ENCODE measurements at regions not wholly inside any gene's neighbourhood (a gene's known extent, or its start where the extent isn't known, plus 50 kb on each side); places are given as distances from the start of the nearest gene placed in this dataset.

- H3K27ac ChIP-seq (ENCODE audit: low read depth in 1 of 2, low read length in 2 of 2), result no peak overlapping the region
- no peak overlapping the region for H3K4me3 ChIP-seq (ENCODE audit: low read depth in 1 of 3, low read length in 3 of 3)
- H3K9ac ChIP-seq (ENCODE audit: low read depth in 1 of 2, low read length in 2 of 2), result no peak overlapping the region
- TF ChIP-seq RAD21 (IDR thresholded peaks at IDR 0.05) (no peak), MAX (IDR thresholded peaks at IDR 0.05) (no peak), FOXA2 (IDR thresholded peaks at IDR 0.05) (no peak), YY1 (IDR thresholded peaks at IDR 0.05) (no peak)
- TF ChIP-seq, protein P1, sequence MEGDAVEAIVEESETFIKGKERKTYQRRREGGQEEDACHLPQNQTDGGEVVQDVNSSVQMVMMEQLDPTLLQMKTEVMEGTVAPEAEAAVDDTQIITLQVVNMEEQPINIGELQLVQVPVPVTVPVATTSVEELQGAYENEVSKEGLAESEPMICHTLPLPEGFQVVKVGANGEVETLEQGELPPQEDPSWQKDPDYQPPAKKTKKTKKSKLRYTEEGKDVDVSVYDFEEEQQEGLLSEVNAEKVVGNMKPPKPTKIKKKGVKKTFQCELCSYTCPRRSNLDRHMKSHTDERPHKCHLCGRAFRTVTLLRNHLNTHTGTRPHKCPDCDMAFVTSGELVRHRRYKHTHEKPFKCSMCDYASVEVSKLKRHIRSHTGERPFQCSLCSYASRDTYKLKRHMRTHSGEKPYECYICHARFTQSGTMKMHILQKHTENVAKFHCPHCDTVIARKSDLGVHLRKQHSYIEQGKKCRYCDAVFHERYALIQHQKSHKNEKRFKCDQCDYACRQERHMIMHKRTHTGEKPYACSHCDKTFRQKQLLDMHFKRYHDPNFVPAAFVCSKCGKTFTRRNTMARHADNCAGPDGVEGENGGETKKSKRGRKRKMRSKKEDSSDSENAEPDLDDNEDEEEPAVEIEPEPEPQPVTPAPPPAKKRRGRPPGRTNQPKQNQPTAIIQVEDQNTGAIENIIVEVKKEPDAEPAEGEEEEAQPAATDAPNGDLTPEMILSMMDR (IDR thresholded peaks at IDR 0.05; ENCODE audit: low read depth, low read length, missing input control), result no peak
- no peak for DNase-seq (ENCODE audit: low spot score)
- 70% methylated on average over 3 of the region's 3 CpGs for WGBS
- H3K4me1 ChIP-seq (ENCODE audit: control insufficient read depth in 4 of 4, insufficient read depth in 4 of 4, low read length in 3 of 4), result no peaks in the 10 kb centered on the region
- no peaks in the 10 kb centered on the region for H3K36me3 ChIP-seq (ENCODE audit: control insufficient read depth in 4 of 4, insufficient read depth in 3 of 4, low read depth in 1 of 4, low read length in 3 of 4)
- no peaks in the 10 kb centered on the region for H3K27me3 ChIP-seq (ENCODE audit: control insufficient read depth in 4 of 4, insufficient read depth in 4 of 4, low read length in 3 of 4)
- H3K9me3 ChIP-seq (ENCODE audit: control insufficient read depth in 4 of 4, low read length in 3 of 4), result peaks cover 0 to 3% (median 2%) of the 10 kb centered on the region in 4 donors
Measured at GRCh38 chr4:11494232-11494631, 65.5 kb upstream of the HS3ST1 start.

- 78% methylated on average over 3 of the region's 3 CpGs for WGBS
- no peak overlapping the region for H3K9ac ChIP-seq (ENCODE audit: low read depth in 1 of 2, low read length in 2 of 2)
- H3K27me3 ChIP-seq (ENCODE audit: control insufficient read depth in 4 of 4, insufficient read depth in 4 of 4, low read length in 3 of 4), result no peaks in the 10 kb centered on the region
- H3K36me3 ChIP-seq (ENCODE audit: control insufficient read depth in 4 of 4, insufficient read depth in 3 of 4, low read depth in 1 of 4, low read length in 3 of 4), result no peaks in the 10 kb centered on the region
- H3K27ac ChIP-seq (ENCODE audit: low read depth in 1 of 2, low read length in 2 of 2), result no peak overlapping the region
- no peak overlapping the region for H3K4me3 ChIP-seq (ENCODE audit: low read depth in 1 of 3, low read length in 3 of 3)
- no peaks in the 10 kb centered on the region for H3K4me1 ChIP-seq (ENCODE audit: control insufficient read depth in 4 of 4, insufficient read depth in 4 of 4, low read length in 3 of 4)
- DNase-seq (ENCODE audit: low spot score), result no peak
- no peaks in the 10 kb centered on the region for H3K9me3 ChIP-seq (ENCODE audit: control insufficient read depth in 4 of 4, low read length in 3 of 4)
- TF ChIP-seq RXRA (IDR thresholded peaks at IDR 0.05), result no peak
- no peak for TF ChIP-seq FOXA1 (IDR thresholded peaks at IDR 0.05)
- TF ChIP-seq, protein P1 (IDR thresholded peaks at IDR 0.05; ENCODE audit: low read depth, low read length, missing input control), result no peak
- no peak for TF ChIP-seq FOXA2 (IDR thresholded peaks at IDR 0.05)
- TF ChIP-seq NR2F2 (IDR thresholded peaks at IDR 0.05), result no peak
- no peak for TF ChIP-seq HNF4G (IDR thresholded peaks at IDR 0.05)
- TF ChIP-seq EGR1 (IDR thresholded peaks at IDR 0.05; ENCODE audit: low read depth in 2 of 2), result no peak
- TF ChIP-seq REST (IDR thresholded peaks at IDR 0.05), result no peak
- no peak for TF ChIP-seq HNF4A (conservative IDR thresholded peaks at IDR 0.05)
- TF ChIP-seq JUND (IDR thresholded peaks at IDR 0.05), result no peak
- no peak for TF ChIP-seq GABPA (IDR thresholded peaks at IDR 0.05 in 1 of 2, conservative IDR thresholded peaks at IDR 0.05 in 1 of 2)
- TF ChIP-seq MAX (IDR thresholded peaks at IDR 0.05), result no peak
- TF ChIP-seq ATF3 (IDR thresholded peaks at IDR 0.05), result no peak
- TF ChIP-seq SP1 (IDR thresholded peaks at IDR 0.05), result no peak
- no peak for TF ChIP-seq RAD21 (IDR thresholded peaks at IDR 0.05)
Measured at GRCh38 chr4:11489453-11490083, 60.9 kb upstream of the HS3ST1 start.
